ENCODE measurements at regions not wholly inside any gene's neighbourhood (a gene's known extent, or its start where the extent isn't known, plus 50 kb on each side); places are given as distances from the start of the nearest gene placed in this dataset.

DNA sequence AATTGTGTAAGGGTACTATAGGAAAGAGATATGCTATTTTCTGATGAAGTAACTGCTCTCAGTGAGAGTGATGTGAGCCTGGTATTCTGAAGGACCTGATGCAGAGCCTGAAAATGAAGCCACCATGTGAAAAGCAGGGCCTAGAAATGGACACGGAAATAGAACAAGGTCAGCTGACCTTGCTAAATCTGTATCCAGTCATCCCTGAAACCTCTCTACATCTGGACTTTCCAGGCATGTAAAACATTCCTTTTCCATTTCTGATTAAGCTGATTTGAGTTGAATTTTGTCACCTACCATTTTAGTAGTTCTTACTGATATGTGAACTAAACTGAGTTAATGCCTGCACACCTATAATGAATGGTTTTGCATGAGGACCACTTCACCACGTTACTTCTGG lies 72.4 kb upstream of the NEIL3 start:
- DNase-seq (ENCODE audit: low read depth): no peak
- no peak overlapping the region for H3K4me3 ChIP-seq (ENCODE audit: low read depth, low read length)
- TF ChIP-seq, protein P1, sequence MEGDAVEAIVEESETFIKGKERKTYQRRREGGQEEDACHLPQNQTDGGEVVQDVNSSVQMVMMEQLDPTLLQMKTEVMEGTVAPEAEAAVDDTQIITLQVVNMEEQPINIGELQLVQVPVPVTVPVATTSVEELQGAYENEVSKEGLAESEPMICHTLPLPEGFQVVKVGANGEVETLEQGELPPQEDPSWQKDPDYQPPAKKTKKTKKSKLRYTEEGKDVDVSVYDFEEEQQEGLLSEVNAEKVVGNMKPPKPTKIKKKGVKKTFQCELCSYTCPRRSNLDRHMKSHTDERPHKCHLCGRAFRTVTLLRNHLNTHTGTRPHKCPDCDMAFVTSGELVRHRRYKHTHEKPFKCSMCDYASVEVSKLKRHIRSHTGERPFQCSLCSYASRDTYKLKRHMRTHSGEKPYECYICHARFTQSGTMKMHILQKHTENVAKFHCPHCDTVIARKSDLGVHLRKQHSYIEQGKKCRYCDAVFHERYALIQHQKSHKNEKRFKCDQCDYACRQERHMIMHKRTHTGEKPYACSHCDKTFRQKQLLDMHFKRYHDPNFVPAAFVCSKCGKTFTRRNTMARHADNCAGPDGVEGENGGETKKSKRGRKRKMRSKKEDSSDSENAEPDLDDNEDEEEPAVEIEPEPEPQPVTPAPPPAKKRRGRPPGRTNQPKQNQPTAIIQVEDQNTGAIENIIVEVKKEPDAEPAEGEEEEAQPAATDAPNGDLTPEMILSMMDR (IDR thresholded peaks at IDR 0.05; ENCODE audit: insufficient read depth, low read length): no peak

DNA sequence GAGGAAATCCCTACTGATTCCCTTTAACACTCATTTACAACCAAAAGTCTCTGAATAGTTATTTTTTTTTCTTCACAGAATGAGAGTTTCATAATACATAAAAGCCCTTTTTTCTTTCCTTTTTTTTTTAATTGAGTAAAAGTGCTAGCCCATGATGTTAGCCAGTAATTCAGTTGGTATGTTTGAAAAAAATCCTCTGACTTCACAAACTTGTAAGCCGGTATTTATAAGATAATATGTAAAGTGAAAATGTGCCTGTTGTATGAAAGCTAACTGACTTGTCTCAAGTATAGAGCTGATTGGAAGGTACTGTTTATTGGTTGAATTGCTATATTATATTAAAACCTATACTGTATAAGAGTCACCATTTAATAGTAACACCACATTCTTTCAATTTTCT lies 70.2 kb upstream of the NEIL3 start:
- no peak overlapping the region for H3K4me3 ChIP-seq (ENCODE audit: low read depth, low read length)
- peak; percentile 54 for DNase-seq (ENCODE audit: low read depth)
- TF ChIP-seq, protein P1 (IDR thresholded peaks at IDR 0.05; ENCODE audit: insufficient read depth, low read length): no peak

DNA sequence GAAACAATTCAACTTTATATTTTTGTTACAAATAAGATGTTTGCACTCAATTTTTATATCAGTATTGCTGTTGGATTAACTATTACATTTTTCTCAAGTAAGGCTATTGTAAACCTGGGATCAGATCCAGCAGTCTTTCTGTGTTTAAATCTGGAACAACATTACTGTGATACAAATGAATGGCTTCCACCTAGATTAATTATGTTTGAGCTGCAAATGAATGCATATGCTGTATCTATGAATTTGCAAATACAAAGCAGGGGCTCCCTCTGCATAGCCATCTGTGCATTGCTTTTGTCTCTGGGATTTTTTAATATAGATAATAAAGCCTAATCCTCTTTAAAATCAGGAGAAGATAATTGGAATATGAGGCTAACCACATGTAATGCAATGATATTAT lies 69.8 kb upstream of the NEIL3 start:
- TF ChIP-seq, protein P1 (IDR thresholded peaks at IDR 0.05; ENCODE audit: insufficient read depth, low read length): peak; percentile 19
- no peak overlapping the region for H3K4me3 ChIP-seq (ENCODE audit: low read depth, low read length)
- DNase-seq (ENCODE audit: low read depth): peak; percentile 55

DNA sequence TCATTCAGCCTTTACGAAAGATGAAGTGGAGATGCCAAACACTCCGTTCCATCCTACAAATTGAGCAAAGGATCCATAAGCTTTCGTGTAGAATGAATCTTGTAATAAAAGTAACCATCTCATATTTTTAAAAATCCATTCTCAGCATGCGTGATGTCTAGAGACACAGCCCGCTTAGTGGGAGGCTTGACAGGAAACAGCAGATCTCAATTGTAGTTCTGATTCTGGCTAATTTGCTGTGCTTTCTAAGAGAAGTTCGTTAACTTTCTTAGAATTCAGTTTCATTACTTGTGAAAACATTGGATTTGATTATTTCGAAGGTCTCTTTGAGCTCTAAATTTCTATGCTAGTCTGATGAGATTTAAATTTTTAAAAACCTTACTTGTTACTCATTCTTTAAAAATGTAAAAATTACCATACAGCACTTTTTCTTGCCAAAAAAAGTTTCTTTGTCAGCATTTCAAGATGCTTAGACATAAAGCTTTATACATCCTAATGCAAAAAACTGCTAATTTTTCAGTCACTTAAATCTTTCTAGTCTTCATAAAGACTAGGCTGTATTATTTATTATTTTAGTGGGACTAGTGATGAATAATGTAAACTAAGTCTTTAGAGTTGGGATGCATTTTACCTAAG lies 66.9 kb upstream of the NEIL3 start:
- DNase-seq (ENCODE audit: low read depth): peak; percentile 19
- no peak overlapping the region for H3K4me3 ChIP-seq (ENCODE audit: low read depth, low read length)
- TF ChIP-seq, protein P1 (IDR thresholded peaks at IDR 0.05; ENCODE audit: insufficient read depth, low read length): no peak

DNA sequence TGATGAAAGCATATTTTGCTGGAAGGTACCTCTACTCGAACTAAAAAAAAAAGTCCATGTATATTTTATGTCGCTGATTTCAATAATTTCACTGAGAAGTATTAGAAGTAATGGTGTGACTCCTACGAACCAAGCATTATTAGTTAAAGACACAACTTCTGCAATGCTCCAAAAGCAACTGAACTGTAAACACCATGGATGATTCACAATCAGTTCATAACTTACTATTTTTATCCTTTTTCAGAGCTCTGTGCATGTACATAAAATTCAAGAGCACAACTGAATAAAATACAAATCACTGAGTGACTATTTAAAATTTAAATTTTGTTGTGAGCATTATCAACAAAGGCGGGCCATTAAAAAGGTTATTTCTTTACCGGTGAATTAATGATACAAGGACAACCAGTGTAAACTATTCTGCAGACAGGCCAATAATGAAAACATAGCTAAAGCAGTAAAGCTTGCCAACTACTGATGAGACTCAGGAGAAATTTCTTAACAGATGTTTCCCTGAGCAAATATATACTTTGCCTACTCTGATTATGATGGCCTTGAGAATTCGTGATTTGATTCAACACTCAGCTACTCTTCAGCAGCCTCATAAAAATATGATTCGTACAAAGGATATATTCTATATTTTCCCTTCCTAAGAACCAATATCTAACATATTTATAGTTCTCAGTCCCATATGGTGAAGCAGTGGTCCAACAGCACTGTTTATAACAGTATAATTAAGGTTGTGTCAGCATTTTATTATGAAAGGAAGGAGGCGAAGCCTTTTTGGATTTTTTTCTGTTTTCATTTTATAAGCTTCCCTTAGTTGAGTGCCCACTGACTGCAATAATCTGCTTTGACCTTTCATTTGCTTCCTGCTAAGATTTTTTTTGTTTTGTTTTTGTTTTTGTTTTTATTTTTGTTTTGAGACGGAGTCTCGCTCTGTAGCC lies 62.8 kb upstream of the NEIL3 start:
- no peak overlapping the region for H3K4me3 ChIP-seq (ENCODE audit: low read depth, low read length)
- peak; percentile 59 for DNase-seq (ENCODE audit: low read depth)
- TF ChIP-seq, protein P1 (IDR thresholded peaks at IDR 0.05; ENCODE audit: insufficient read depth, low read length): no peak

DNA sequence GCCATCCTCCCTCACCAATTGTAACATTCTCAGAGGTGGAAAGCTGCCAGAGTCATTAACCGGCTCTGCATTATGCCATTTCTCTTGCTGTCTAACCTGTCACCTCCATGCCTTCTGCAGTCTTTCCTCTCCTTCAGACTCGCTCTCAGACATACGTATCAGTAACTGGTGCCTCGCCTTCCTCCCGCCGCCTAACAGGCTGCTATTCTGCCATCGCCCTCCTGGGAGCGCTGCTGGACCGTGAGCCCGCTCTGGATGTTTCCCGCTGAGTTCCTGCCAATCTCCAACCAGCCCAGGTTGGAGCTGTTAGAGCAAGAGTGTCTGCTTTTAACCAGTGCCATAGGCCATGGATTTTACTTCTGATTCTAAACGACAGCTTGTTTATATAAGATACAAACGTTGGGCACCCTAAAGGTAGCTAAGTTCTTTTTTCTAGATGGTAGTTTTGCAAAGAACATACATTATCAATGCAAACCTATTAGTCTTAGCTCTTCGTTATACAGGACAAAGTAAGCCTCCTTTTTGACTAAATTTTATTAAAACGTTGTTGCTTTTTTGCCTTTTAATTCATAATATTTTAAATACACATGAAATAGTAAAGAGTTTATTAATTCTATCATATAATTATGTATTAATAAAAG lies 59.5 kb upstream of the NEIL3 start:
- H3K4me3 ChIP-seq (ENCODE audit: low read depth, low read length): no peak overlapping the region
- TF ChIP-seq, protein P1 (IDR thresholded peaks at IDR 0.05; ENCODE audit: insufficient read depth, low read length): peak; percentile 98
- peak; percentile 72 for DNase-seq (ENCODE audit: low read depth)
